Hepatocyte (in vitro differentiated cells): ENCODE measurements at regions not wholly inside any gene's neighbourhood (a gene's known extent, or its start where the extent isn't known, plus 50 kb on each side); places are given as distances from the start of the nearest gene placed in this dataset.

Source experiments
- DNase-seq: peaks from one replicate; pipeline ENCODE4 v3.0.0-alpha.2; 2016; ENCODE audit warnings: low spot score
- H2AFZ ChIP-seq: fragments of 200-600 bp; sonication (generic); 2 replicates; pipeline ENCODE4 v1.6.0; 2016; ENCODE audit warnings: antibody characterized with exemption, mild to moderate bottlenecking
- H3K27ac ChIP-seq: fragments of 200-600 bp; sonication (generic); 2 replicates; pipeline ENCODE4 v1.5.1; 2016; ENCODE audit warnings: mild to moderate bottlenecking
- H3K27me3 ChIP-seq: fragments of 200-600 bp; sonication (generic); 2 replicates; pipeline ENCODE4 v1.6.1; 2016
- H3K36me3 ChIP-seq: fragments of 200-600 bp; sonication (generic); replicated peaks from 2 replicates; pipeline ENCODE4 v1.5.1; 2016; ENCODE audit warnings: low read depth; ENCODE audit not compliant: insufficient read depth
- H3K4me1 ChIP-seq: fragments of 200-600 bp; sonication (generic); 2 replicates; pipeline ENCODE4 v1.5.1; 2016; ENCODE audit warnings: mild to moderate bottlenecking, moderate library complexity; ENCODE audit not compliant: insufficient read depth
- H3K4me2 ChIP-seq: fragments of 200-600 bp; sonication (generic); 2 replicates; pipeline ENCODE4 v1.6.0; 2016
- H3K4me3 ChIP-seq: fragments of 200-600 bp; sonication (generic); 2 replicates; pipeline ENCODE4 v1.5.1; 2016; ENCODE audit warnings: mild to moderate bottlenecking
- H3K79me2 ChIP-seq: fragments of 200-600 bp; sonication (generic); 2 replicates; pipeline ENCODE4 v1.6.0; 2017; ENCODE audit warnings: mild to moderate bottlenecking
- H3K9me2 ChIP-seq: fragments of 200-600 bp; sonication (generic); replicated peaks from 2 replicates; pipeline ENCODE4 v1.6.0; 2017; ENCODE audit warnings: mild to moderate bottlenecking; ENCODE audit not compliant: insufficient read depth
- H3K9me3 ChIP-seq: fragments of 200-600 bp; sonication (generic); 2 replicates; pipeline ENCODE4 v1.5.1; 2016; ENCODE audit warnings: low read depth, mild to moderate bottlenecking
- H4K20me1 ChIP-seq: fragments of 200-600 bp; sonication (generic); 2 replicates; pipeline ENCODE4 v1.6.0; 2016; ENCODE audit warnings: mild to moderate bottlenecking; ENCODE audit not compliant: insufficient read depth, poor library complexity, severe bottlenecking
- EZH2 ChIP-seq: fragments of 200-600 bp; sonication (generic); IDR thresholded peaks from 2 replicates; pipeline ENCODE4 v1.6.1; 2016; ENCODE audit warnings: antibody characterized with exemption, mild to moderate bottlenecking, borderline replicate concordance
- EZH2phosphoT487 ChIP-seq: fragments of 200-600 bp; sonication (generic); IDR thresholded peaks from one replicate; pipeline ENCODE4 v1.6.1; 2018; ENCODE audit warnings: antibody characterized with exemption, mild to moderate bottlenecking, low read depth, moderate library complexity; ENCODE audit not compliant: unreplicated experiment, severe bottlenecking
- WGBS: methylation state at CpG from one replicate; pipeline ENCODE4 v1.1.6; 2016; ENCODE audit warnings: low lambda C conversion rate; ENCODE audit errors: missing lambda C conversion rate; 5-methylcytosine and 5-hydroxymethylcytosine counted together
- TF ChIP-seq, protein P1 (sequence below): fragments of 200-600 bp; sonication (generic); IDR thresholded peaks from 2 replicates; pipeline ENCODE4 v1.5.1; 2016; ENCODE audit warnings: antibody characterized with exemption, mild to moderate bottlenecking; ENCODE audit not compliant: poor library complexity

DNA sequence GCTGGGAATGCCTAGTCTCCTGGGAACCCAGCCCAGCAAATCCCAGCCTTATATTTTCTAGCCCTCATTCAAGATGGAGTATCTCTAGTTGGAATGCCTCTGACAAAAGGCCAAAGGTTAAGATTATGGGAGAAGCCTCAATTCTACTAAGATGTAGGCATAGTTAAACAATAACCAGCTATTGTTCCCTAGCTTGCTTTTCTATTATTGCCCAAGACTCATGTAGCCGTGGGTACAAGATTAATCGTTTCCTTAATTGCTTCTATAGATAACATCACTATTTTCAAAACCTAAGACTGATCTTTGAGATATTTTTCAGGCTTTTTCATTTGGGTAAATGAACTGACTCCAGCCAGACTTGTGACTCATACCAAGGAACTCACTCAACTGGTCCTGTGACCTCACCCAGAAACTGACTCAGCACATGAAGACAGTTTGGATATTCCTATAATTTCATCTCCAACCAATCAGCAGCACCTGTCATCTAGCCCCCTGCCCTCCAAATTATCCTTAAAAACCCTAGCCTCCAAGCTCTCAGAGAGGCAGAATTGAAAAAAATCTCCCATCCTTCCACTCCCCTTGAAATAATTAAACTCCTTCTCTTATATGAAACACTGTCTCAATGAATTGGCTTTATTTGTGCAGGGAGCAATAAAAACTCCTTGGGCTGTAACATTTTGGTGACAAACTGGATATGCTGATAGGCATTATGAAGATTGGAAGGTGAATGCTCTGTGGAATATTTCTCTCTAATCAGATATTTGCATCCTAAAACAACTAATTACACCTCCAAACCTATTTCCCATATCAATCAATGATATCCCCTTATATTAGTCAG is 589.0 kb downstream of the C12orf50 start:
- TF ChIP-seq, protein P1, sequence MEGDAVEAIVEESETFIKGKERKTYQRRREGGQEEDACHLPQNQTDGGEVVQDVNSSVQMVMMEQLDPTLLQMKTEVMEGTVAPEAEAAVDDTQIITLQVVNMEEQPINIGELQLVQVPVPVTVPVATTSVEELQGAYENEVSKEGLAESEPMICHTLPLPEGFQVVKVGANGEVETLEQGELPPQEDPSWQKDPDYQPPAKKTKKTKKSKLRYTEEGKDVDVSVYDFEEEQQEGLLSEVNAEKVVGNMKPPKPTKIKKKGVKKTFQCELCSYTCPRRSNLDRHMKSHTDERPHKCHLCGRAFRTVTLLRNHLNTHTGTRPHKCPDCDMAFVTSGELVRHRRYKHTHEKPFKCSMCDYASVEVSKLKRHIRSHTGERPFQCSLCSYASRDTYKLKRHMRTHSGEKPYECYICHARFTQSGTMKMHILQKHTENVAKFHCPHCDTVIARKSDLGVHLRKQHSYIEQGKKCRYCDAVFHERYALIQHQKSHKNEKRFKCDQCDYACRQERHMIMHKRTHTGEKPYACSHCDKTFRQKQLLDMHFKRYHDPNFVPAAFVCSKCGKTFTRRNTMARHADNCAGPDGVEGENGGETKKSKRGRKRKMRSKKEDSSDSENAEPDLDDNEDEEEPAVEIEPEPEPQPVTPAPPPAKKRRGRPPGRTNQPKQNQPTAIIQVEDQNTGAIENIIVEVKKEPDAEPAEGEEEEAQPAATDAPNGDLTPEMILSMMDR = no peak
- TF ChIP-seq EZH2phosphoT487 (no peak), EZH2 (no peak)

DNA sequence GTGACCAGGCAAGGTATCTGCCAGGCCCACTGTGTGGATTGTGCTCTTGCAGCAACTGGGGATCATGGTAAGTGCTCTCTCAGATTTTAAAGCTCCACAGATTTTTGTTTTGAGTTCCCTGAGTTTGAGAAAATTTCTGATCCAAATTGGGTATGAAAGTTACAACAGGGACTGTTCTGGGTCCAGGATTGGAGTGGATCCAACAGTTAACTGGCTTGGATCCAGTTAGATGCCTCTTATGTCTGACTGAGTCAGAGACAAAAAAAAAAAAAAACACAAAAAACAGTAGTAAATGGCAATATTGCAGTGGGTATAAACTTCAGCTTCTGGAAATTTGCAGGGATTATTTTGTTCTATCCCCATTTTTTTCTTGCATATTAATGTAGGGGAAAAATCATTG is 598.8 kb downstream of the C12orf50 start:
- no peak overlapping the region for H3K4me3 ChIP-seq
- no peaks in the 10 kb centered on the region for H3K4me1 ChIP-seq
- H3K9me2 ChIP-seq = no peaks in the 10 kb centered on the region
- no peak for DNase-seq
- H4K20me1 ChIP-seq = no peaks in the 10 kb centered on the region
- peaks cover 5% of the 10 kb centered on the region for H3K9me3 ChIP-seq
- H3K4me2 ChIP-seq = no peak overlapping the region
- no peaks in the 10 kb centered on the region for H3K36me3 ChIP-seq
- H3K27ac ChIP-seq = no peak overlapping the region
- TF ChIP-seq, protein P1 = no peak
- no peak for TF ChIP-seq EZH2
- TF ChIP-seq EZH2phosphoT487 = no peak
- no peaks in the 10 kb centered on the region for H3K27me3 ChIP-seq
- no peak overlapping the region for H2AFZ ChIP-seq
- no peaks in the 10 kb centered on the region for H3K79me2 ChIP-seq

More for the DNA sequence above, 589.0 kb downstream of the C12orf50 start:
- H3K4me2 ChIP-seq = no peak overlapping the region
- H3K4me1 ChIP-seq = peaks cover 14% of the 10 kb centered on the region
- DNase-seq = peak; percentile 65
- no peaks in the 10 kb centered on the region for H3K9me3 ChIP-seq
- no peaks in the 10 kb centered on the region for H3K79me2 ChIP-seq
- H3K27ac ChIP-seq = peak overlapping the region; percentile 58
- 7% methylated on average over 2 of the region's 2 CpGs for WGBS
- H2AFZ ChIP-seq = no peak overlapping the region
- H3K4me3 ChIP-seq = no peak overlapping the region
- H4K20me1 ChIP-seq = no peaks in the 10 kb centered on the region
- no peaks in the 10 kb centered on the region for H3K36me3 ChIP-seq
- no peaks in the 10 kb centered on the region for H3K27me3 ChIP-seq
- no peaks in the 10 kb centered on the region for H3K9me2 ChIP-seq

DNA sequence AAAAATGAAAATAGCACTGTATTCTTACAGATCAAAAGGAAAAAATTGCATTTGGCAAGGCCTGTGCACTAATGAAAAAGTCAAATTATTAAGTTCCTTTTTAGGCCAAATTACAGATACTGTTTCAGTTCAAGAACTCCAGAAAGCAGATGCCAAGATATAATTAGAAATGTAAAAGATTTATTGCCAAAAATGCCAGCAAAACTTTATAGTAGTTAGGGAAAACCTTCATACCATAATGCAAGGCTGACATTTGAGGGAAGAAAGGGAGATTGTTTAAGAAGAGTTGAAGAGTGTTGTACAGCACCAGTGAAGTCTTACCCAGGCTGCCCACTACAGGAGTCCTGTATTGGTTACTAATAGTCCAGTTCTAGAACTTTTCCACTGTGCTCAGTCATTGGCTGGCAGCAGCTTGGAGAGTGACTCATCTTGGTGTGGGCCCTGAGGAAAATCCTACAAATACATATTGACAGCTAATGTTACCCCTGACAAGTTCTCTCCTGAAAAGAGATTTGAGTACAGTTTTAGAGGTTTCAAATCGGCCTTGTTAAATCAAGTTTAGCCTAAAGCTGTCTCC is 600.4 kb downstream of the C12orf50 start:
- peaks cover 5% of the 10 kb centered on the region for H3K9me3 ChIP-seq
- H3K79me2 ChIP-seq = no peaks in the 10 kb centered on the region
- H3K4me1 ChIP-seq = no peaks in the 10 kb centered on the region
- H3K27me3 ChIP-seq = no peaks in the 10 kb centered on the region
- no peaks in the 10 kb centered on the region for H3K9me2 ChIP-seq
- no peak overlapping the region for H3K27ac ChIP-seq
- WGBS = 83% methylated on average over 1 of the region's 1 CpG
- H4K20me1 ChIP-seq = no peaks in the 10 kb centered on the region
- no peak overlapping the region for H2AFZ ChIP-seq
- H3K36me3 ChIP-seq = no peaks in the 10 kb centered on the region
- TF ChIP-seq, protein P1 = no peak
- TF ChIP-seq EZH2 = no peak
- TF ChIP-seq EZH2phosphoT487 = no peak
- DNase-seq = no peak
- no peak overlapping the region for H3K4me2 ChIP-seq
- no peak overlapping the region for H3K4me3 ChIP-seq
